H1 (cell line): ENCODE measurements at regions not wholly inside any gene's neighbourhood (a gene's known extent, or its start where the extent isn't known, plus 50 kb on each side); places are given as distances from the start of the nearest gene placed in this dataset.

ENCODE experiments used
- CTCF ChIA-PET: fragments of 300-600 bp; sonication (Branson Sonifier 250); formaldehyde crosslinking; loops from one replicate; lab custom pipeline; 2021; ENCODE audit not compliant: partially characterized antibody; lab: Charles Lee
- POLR2A ChIA-PET: fragments of 300-600 bp; sonication (Branson Sonifier 250); formaldehyde crosslinking; loops from one replicate; lab custom pipeline; 2021; ENCODE audit warnings: inconsistent platforms; ENCODE audit not compliant: partially characterized antibody; lab: Charles Lee
- DNase-seq, 2 experiments: peaks; one replicate each; pipeline versions ENCODE4 v3.0.0 to v3.0.0-alpha.2; 2010 to 2022; ENCODE audit warnings: low spot score in 2 of 2, low read depth in 1 of 2, mixed read lengths in 1 of 2
- FAIRE-seq: peaks from 2 replicates; lab custom pipeline; 2011; peaks lifted over from hg19 to GRCh38; lab: Jason Lieb, UNC
- H2AFZ ChIP-seq: 2 replicates; pipeline ENCODE4 v1.8.1; 2012; ENCODE audit warnings: low read length, inconsistent platforms
- H2AK5ac ChIP-seq: 2 replicates; pipeline ENCODE4 v1.6.1; 2013; ENCODE audit warnings: low read depth, low read length
- H2BK120ac ChIP-seq: replicated peaks from 2 replicates; pipeline ENCODE3; 2013; ENCODE audit warnings: low read depth, low read length, inconsistent platforms
- H2BK12ac ChIP-seq: 2 replicates; pipeline ENCODE4 v1.6.1; 2013; ENCODE audit warnings: low read depth, low read length
- H2BK15ac ChIP-seq: 2 replicates; pipeline ENCODE4 v1.6.1; 2013; ENCODE audit warnings: low read length
- H2BK20ac ChIP-seq: 2 replicates; pipeline ENCODE4 v1.6.1; 2013; ENCODE audit warnings: low read length
- H2BK5ac ChIP-seq: 2 replicates; pipeline ENCODE4 v1.6.1; 2013; ENCODE audit warnings: low read depth, low read length
- H3K14ac ChIP-seq: 2 replicates; pipeline ENCODE4 v1.6.1; 2013; ENCODE audit warnings: inconsistent platforms; ENCODE audit not compliant: insufficient read length
- H3K18ac ChIP-seq: 2 replicates; pipeline ENCODE4 v1.6.1; 2013; ENCODE audit warnings: low read length; ENCODE audit errors: extremely low read depth
- H3K23ac ChIP-seq: 2 replicates; pipeline ENCODE4 v1.6.1; 2013; ENCODE audit warnings: inconsistent platforms; ENCODE audit not compliant: insufficient read length
- H3K23me2 ChIP-seq: 2 replicates; pipeline ENCODE4 v1.6.1; 2013; ENCODE audit warnings: low read depth, low read length
- H3K27ac ChIP-seq: 2 replicates; pipeline ENCODE4 v1.6.1; 2011; ENCODE audit warnings: low read depth, low read length, inconsistent platforms
- H3K27me3 ChIP-seq, 4 experiments: replicated peaks in 1 of 4; 1 replicate in 1 of 4; 2 replicates in 3 of 4; pipeline versions ENCODE4 v1.6.1 to v1.8.1; 2011 to 2013; ENCODE audit warnings: low read length in 3 of 4, mild to moderate bottlenecking in 3 of 4, inconsistent platforms in 2 of 4, mixed read lengths in 2 of 4, moderate library complexity in 1 of 4; ENCODE audit not compliant: control insufficient read depth in 3 of 4, insufficient read depth in 3 of 4; ENCODE audit errors: extremely low read depth in 1 of 4
- H3K36me3 ChIP-seq, 4 experiments: 2 replicates each; pipeline versions ENCODE4 v1.6.1 to v1.8.1; 2011 to 2013; ENCODE audit warnings: mild to moderate bottlenecking in 4 of 4, low read length in 3 of 4, moderate library complexity in 2 of 4, control low read depth in 1 of 4, inconsistent platforms in 1 of 4; ENCODE audit not compliant: insufficient read depth in 4 of 4, control insufficient read depth in 2 of 4
- H3K4ac ChIP-seq: replicated peaks from 2 replicates; pipeline ENCODE3; 2013; ENCODE audit warnings: low read length, low read depth, mixed read lengths, inconsistent platforms; ENCODE audit not compliant: insufficient read length
- H3K4me1 ChIP-seq, 4 experiments: replicated peaks in 1 of 4; 1 replicate in 1 of 4; 2 replicates in 3 of 4; pipeline versions ENCODE4 v1.6.1 to v1.8.1; 2011 to 2013; ENCODE audit warnings: low read length in 3 of 4, inconsistent platforms in 2 of 4, mixed read lengths in 1 of 4; ENCODE audit not compliant: insufficient read depth in 4 of 4, control insufficient read depth in 3 of 4
- H3K4me2 ChIP-seq, 2 experiments: 2 replicates each; pipeline versions ENCODE4 v1.6.1 to v1.8.1; 2011 to 2013; ENCODE audit warnings: low read depth in 2 of 2, low read length in 2 of 2, control low read depth in 1 of 2, inconsistent platforms in 1 of 2, mild to moderate bottlenecking in 1 of 2; ENCODE audit not compliant: insufficient read depth in 1 of 2
- H3K4me3 ChIP-seq, 4 experiments: fragments of 200-600, 300-600 bp in 1 of 4; sonication (generic), shearing (Covaris generic), sonication (Bioruptor Twin) in 1 of 4; 2 replicates each; pipeline versions ENCODE4 v1.5.1 to v1.8.1; 2011 to 2016; ENCODE audit warnings: low read length in 4 of 4, low read depth in 3 of 4, control low read depth in 2 of 4, inconsistent platforms in 2 of 4, mild to moderate bottlenecking in 2 of 4, mixed read lengths in 1 of 4, moderate library complexity in 1 of 4; ENCODE audit not compliant: insufficient read depth in 2 of 4; ENCODE audit errors: extremely low read depth in 1 of 4
- H3K56ac ChIP-seq: replicated peaks from 2 replicates; pipeline ENCODE3; 2013; ENCODE audit warnings: low read depth, mild to moderate bottlenecking, mixed read lengths, low read length, inconsistent platforms; ENCODE audit not compliant: insufficient read length
- H3K79me1 ChIP-seq: 2 replicates; pipeline ENCODE4 v1.6.1; 2013; ENCODE audit warnings: low read depth, low read length, control low read depth
- H3K79me2 ChIP-seq, 2 experiments: 2 replicates each; pipeline versions ENCODE4 v1.6.1 to v1.8.1; 2012 to 2013; ENCODE audit warnings: low read length in 2 of 2, mild to moderate bottlenecking in 2 of 2, inconsistent platforms in 1 of 2; ENCODE audit not compliant: insufficient read depth in 2 of 2, control insufficient read depth in 1 of 2
- H3K9ac ChIP-seq, 4 experiments: replicated peaks in 1 of 4; 1 replicate in 1 of 4; 2 replicates in 3 of 4; pipeline versions ENCODE4 v1.6.1 to v1.8.1; 2011 to 2013; ENCODE audit warnings: low read depth in 3 of 4, low read length in 3 of 4, control low read depth in 2 of 4, mild to moderate bottlenecking in 2 of 4, moderate library complexity in 2 of 4, inconsistent platforms in 1 of 4; ENCODE audit errors: extremely low read depth in 1 of 4
- H3K9me3 ChIP-seq, 2 experiments: 2 replicates each; pipeline versions ENCODE4 v1.6.1 to v1.8.1; 2012 to 2013; ENCODE audit warnings: mild to moderate bottlenecking in 2 of 2, moderate library complexity in 2 of 2, control low read depth in 1 of 2, inconsistent platforms in 1 of 2, low read depth in 1 of 2, low read length in 1 of 2, mixed read lengths in 1 of 2; ENCODE audit not compliant: insufficient read depth in 2 of 2
- H4K20me1 ChIP-seq, 2 experiments: replicated peaks in 1 of 2; 2 replicates each; pipeline versions ENCODE3 to v1.8.1; 2011 to 2013; ENCODE audit warnings: inconsistent platforms in 2 of 2, low read length in 2 of 2, mild to moderate bottlenecking in 1 of 2; ENCODE audit not compliant: insufficient read depth in 2 of 2, control insufficient read depth in 1 of 2
- H4K5ac ChIP-seq: 2 replicates; pipeline ENCODE4 v1.6.1; 2013; ENCODE audit warnings: low read length, low read depth, mixed read lengths, inconsistent platforms; ENCODE audit not compliant: insufficient read length
- H4K8ac ChIP-seq: 2 replicates; pipeline ENCODE4 v1.8.0; 2013; ENCODE audit warnings: mild to moderate bottlenecking, moderate library complexity, low read length, inconsistent platforms; ENCODE audit not compliant: insufficient read depth; ENCODE audit errors: extremely low read depth
- H4K91ac ChIP-seq: replicated peaks from 2 replicates; pipeline ENCODE3; 2013; ENCODE audit warnings: low read length, mixed read lengths, inconsistent platforms; ENCODE audit not compliant: insufficient read length
- ATF3 ChIP-seq: IDR thresholded peaks from 2 replicates; pipeline ENCODE4 v1.6.1; 2011; ENCODE audit warnings: low read depth, mild to moderate bottlenecking, low read length; ENCODE audit not compliant: insufficient read depth
- WGBS, 2 experiments: shearing (Covaris generic) in 1 of 2; methylation state at CpG; one replicate each; pipeline versions ENCODE4 v1.1.6 to v1.1.7; 2013 to 2015; ENCODE audit warnings: low lambda C conversion rate in 2 of 2, mixed read lengths in 2 of 2, inconsistent platforms in 1 of 2, low coverage in 1 of 2, missing lambda C conversion rate in 1 of 2; ENCODE audit not compliant: insufficient replicate concordance in 2 of 2, insufficient coverage in 1 of 2, insufficient read length in 1 of 2; ENCODE audit errors: extremely low coverage in 1 of 2, missing lambda C conversion rate in 1 of 2; 5-methylcytosine and 5-hydroxymethylcytosine counted together

- Histone ChIP-seq H3K36me3 (no peaks in the 10 kb centered on the region), H3K4ac (no peak overlapping the region), H2AFZ (no peak overlapping the region), H3K18ac (no peak overlapping the region; the same call in 1 of the 2 replicates), H4K91ac (no peak overlapping the region), H3K79me2 (no peaks in the 10 kb centered on the region), H3K4me3 (no peak overlapping the region), H2BK5ac (no peak overlapping the region), H4K5ac (no peak overlapping the region), H2BK20ac (no peak overlapping the region), H3K9me3 (no peaks in the 10 kb centered on the region), H4K20me1 (no peaks in the 10 kb centered on the region), H3K23me2 (no peaks in the 10 kb centered on the region; the same call in 1 of the 2 replicates), H3K4me1 (peaks cover 0 to 3% (median 0%) of the 10 kb centered on the region in 4 experiments; a peak in 1 of 7 replicates), H2AK5ac (no peak overlapping the region), H3K23ac (no peak overlapping the region), H3K27ac (no peak overlapping the region), H3K14ac (no peak overlapping the region), H2BK15ac (no peak overlapping the region), H3K4me2 (no peak overlapping the region), H4K8ac (no peak overlapping the region), H3K9ac (no peak overlapping the region), H3K56ac (no peak overlapping the region), H2BK120ac (no peak overlapping the region), H2BK12ac (no peak overlapping the region), H3K27me3 (no peaks in the 10 kb centered on the region), H3K79me1 (no peaks in the 10 kb centered on the region)
- ChIA-PET POLR2A (no interaction called here), CTCF (interaction anchor here (1.3 to 1.7 kb wide), 2 partner anchors 16 to 165 kb away, joined by 3 to 7 read pairs; no protein-coding TSS in a partner anchor)
- no peak for FAIRE-seq
- WGBS, 2 experiments = 85% methylated on average over 2 of the region's 2 CpGs; no CpG with 5 or more reads in 1 of the 2 experiments
- DNase-seq = no peak
- TF ChIP-seq ATF3 = no peak
Observed at GRCh38 chr18:64245126-64245861, 96.4 kb upstream of the LINC00305 start.
